ENCODE measurements at regions not wholly inside any gene's neighbourhood (a gene's known extent, or its start where the extent isn't known, plus 50 kb on each side); places are given as distances from the start of the nearest gene placed in this dataset.

- TF ChIP-seq TAF1 (IDR thresholded peaks at IDR 0.05; ENCODE audit: borderline replicate concordance, low read depth, low read length) (no peak), TEAD4 (IDR thresholded peaks at IDR 0.05; ENCODE audit: borderline replicate concordance, insufficient read depth) (no peak)
Measured at GRCh38 chr20:16975682-16976081, 227.5 kb downstream of the OTOR start.

Measured in SK-N-SH (cell line).